Cardiac muscle cell (in vitro differentiated cells and primary cell): ENCODE measurements at regions not wholly inside any gene's neighbourhood (a gene's known extent, or its start where the extent isn't known, plus 50 kb on each side); places are given as distances from the start of the nearest gene placed in this dataset.

Source experiments
- DNase-seq, 2 donors: peaks; one replicate each; pipeline versions ENCODE4 v3.0.0 to v3.0.0-alpha.2; 2010 to 2017; ENCODE audit warnings: low read depth in 1 of 2, low spot score in 1 of 2
- H3K27ac ChIP-seq: fragments of 200-600 bp; sonication (generic); 2 replicates; pipeline ENCODE4 v1.5.1; 2016
- H3K27me3 ChIP-seq: fragments of 200-600 bp; sonication (generic); 2 replicates; pipeline ENCODE4 v1.6.0; 2016; ENCODE audit warnings: control low read depth
- H3K36me3 ChIP-seq: fragments of 200-600 bp; sonication (generic); 2 replicates; pipeline ENCODE4 v1.5.1; 2016; ENCODE audit warnings: control low read depth
- H3K4me1 ChIP-seq: fragments of 200-600 bp; sonication (generic); 2 replicates; pipeline ENCODE4 v1.8.1; 2017; ENCODE audit warnings: low read depth, mild to moderate bottlenecking, mixed run types
- H3K4me3 ChIP-seq: fragments of 200-600 bp; sonication (generic); 2 replicates; pipeline ENCODE4 v1.5.1; 2016; ENCODE audit warnings: mild to moderate bottlenecking
- H3K9me3 ChIP-seq: fragments of 200-600 bp; sonication (generic); 2 replicates; pipeline ENCODE4 v1.5.1; 2017; ENCODE audit warnings: low read depth, mild to moderate bottlenecking, control low read depth
- TF ChIP-seq, protein P1 (sequence below): IDR thresholded peaks from 2 replicates; pipeline ENCODE4 v1.5.1; 2012; ENCODE audit warnings: low read depth, mild to moderate bottlenecking, low read length

DNA sequence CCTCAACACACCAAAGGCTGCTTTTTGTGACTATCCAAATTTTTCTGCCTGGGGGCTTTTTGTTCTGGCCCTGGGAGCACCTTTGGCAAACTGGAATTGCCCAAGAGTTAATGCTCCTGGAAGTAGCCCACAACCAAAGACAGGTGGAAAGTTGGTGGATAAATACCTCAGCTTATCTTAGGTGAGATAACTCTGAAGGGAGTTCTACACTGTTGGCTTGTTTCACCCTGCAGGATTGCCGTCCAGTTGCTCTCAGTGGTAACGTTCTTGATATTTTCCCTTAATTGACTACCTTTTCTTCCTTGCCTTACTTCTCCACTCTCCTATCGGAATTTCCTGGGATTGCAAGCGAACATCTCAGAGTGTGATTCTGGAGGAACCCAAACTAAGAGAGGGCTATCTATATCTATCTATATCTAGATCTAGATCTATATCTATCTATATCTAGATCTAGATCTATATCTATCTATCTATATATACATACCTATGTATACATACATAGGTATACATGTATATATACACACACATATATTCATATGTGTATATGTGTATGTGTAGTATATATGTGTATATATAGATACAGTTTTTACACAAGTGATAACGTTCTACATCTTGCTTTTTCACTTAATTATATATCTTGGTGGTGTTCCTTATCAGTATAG is 82.6 kb upstream of the DHX15 start:
- Histone ChIP-seq H3K27ac (no peak overlapping the region), H3K36me3 (no peaks in the 10 kb centered on the region), H3K9me3 (no peaks in the 10 kb centered on the region), H3K27me3 (no peaks in the 10 kb centered on the region), H3K4me3 (no peak overlapping the region), H3K4me1 (no peaks in the 10 kb centered on the region)
- TF ChIP-seq, protein P1, sequence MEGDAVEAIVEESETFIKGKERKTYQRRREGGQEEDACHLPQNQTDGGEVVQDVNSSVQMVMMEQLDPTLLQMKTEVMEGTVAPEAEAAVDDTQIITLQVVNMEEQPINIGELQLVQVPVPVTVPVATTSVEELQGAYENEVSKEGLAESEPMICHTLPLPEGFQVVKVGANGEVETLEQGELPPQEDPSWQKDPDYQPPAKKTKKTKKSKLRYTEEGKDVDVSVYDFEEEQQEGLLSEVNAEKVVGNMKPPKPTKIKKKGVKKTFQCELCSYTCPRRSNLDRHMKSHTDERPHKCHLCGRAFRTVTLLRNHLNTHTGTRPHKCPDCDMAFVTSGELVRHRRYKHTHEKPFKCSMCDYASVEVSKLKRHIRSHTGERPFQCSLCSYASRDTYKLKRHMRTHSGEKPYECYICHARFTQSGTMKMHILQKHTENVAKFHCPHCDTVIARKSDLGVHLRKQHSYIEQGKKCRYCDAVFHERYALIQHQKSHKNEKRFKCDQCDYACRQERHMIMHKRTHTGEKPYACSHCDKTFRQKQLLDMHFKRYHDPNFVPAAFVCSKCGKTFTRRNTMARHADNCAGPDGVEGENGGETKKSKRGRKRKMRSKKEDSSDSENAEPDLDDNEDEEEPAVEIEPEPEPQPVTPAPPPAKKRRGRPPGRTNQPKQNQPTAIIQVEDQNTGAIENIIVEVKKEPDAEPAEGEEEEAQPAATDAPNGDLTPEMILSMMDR = no peak
- no peak for DNase-seq

DNA sequence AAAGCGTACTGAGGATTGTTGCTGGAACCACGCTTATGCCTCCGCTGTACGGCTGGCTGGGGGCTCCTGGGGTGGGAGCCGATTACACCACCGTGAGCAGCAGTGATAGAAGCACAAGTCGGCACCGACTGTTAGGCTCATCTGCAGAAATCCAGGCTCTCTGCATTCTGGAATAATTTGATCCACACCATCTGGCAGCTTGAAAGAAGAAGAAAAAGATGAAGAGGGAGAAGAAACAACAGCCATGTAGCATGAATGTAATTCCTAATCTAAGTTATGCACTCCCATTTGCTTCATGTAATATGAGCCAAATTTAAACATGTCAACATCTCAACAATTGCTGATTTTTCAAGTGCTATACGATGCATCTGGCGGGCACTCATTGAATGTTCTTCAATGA is 84.6 kb upstream of the DHX15 start:
- H3K9me3 ChIP-seq = no peaks in the 10 kb centered on the region
- DNase-seq = no peak
- no peaks in the 10 kb centered on the region for H3K36me3 ChIP-seq
- H3K27me3 ChIP-seq = no peaks in the 10 kb centered on the region
- no peak overlapping the region for H3K4me3 ChIP-seq
- TF ChIP-seq, protein P1 = no peak
- no peak overlapping the region for H3K27ac ChIP-seq
- H3K4me1 ChIP-seq = no peaks in the 10 kb centered on the region

DNA sequence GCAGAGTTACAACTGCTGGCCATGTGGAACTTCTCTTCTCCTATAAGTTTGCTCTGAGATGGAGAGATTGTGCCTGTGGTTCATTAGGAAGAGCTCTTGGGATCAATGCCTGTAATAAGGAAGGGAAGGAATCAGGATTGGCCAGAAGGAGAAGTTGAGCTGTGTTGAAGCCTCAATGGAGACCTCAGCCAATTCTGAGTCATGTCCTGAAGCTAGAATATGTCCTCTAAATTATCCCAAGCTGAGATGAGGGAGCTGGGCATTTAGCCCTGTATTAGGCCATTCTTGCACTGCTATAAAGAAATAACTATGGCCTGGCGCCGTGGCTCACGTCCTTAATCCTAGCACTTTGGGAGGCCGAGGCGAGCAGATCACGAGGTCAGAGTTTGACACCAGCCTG is 85.4 kb upstream of the DHX15 start:
- H3K27ac ChIP-seq = no peak overlapping the region
- TF ChIP-seq, protein P1 = no peak
- no peaks in the 10 kb centered on the region for H3K27me3 ChIP-seq
- H3K36me3 ChIP-seq = no peaks in the 10 kb centered on the region
- DNase-seq = no peak
- no peaks in the 10 kb centered on the region for H3K4me1 ChIP-seq
- H3K4me3 ChIP-seq = no peak overlapping the region
- H3K9me3 ChIP-seq = no peaks in the 10 kb centered on the region

DNA sequence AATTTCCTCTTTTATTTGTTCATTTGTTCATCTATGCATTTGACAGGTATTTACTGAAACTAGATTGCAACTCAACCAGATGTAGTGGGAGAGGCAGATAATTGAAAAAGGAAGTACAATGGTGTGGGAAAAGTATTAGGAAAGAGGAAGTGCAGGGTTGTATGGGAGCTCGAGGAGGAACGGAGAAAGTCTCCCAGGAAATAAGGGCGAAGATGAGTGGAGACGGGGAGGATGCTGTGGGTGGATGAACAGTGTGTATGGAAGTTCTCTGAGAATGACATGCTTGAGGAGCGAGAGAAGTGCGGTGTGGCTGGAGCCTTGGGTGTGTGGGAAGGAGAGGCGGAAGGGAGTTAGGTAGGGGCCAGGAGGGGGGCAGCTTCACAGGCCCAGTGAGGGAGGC is 87.5 kb upstream of the DHX15 start:
- Histone ChIP-seq H3K27me3 (no peaks in the 10 kb centered on the region), H3K4me1 (no peaks in the 10 kb centered on the region), H3K36me3 (no peaks in the 10 kb centered on the region), H3K9me3 (no peaks in the 10 kb centered on the region), H3K27ac (no peak overlapping the region), H3K4me3 (no peak overlapping the region)
- no peak for DNase-seq
- TF ChIP-seq, protein P1 = no peak

DNA sequence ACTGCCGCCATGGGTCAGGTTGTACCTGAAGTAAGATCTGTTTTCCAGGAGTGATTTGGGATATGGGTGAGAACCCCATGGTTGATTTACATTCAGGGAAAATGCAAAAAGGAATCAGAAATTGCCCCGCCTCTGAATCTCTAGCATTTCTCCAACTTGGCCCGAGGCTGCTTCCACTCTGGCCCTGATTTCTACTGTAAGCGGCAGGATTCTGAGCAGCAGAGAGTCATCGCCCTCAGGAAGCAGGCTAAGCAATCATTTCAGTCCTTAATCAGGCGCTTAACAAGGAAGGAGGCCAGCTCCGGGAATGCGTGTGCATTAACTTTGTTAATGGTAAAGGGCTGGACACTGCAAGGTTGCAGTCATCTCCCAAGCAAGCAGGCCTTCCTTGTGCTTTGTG is 88.5 kb upstream of the DHX15 start:
- Histone ChIP-seq H3K4me3 (no peak overlapping the region), H3K27me3 (no peaks in the 10 kb centered on the region), H3K27ac (no peak overlapping the region), H3K36me3 (no peaks in the 10 kb centered on the region), H3K9me3 (no peaks in the 10 kb centered on the region), H3K4me1 (no peaks in the 10 kb centered on the region)
- peak in 1 of 2 donors; percentile 26 for DNase-seq
- TF ChIP-seq, protein P1 = no peak
